Mesodermal cell (in vitro differentiated cells): ENCODE measurements at regions not wholly inside any gene's neighbourhood (a gene's known extent, or its start where the extent isn't known, plus 50 kb on each side); places are given as distances from the start of the nearest gene placed in this dataset.

ENCODE experiments used
- H3K27ac ChIP-seq: 2 replicates; pipeline ENCODE4 v1.7.0; 2013; ENCODE audit warnings: mild to moderate bottlenecking, low read depth, low read length, moderate library complexity; ENCODE audit not compliant: severe bottlenecking
- H3K36me3 ChIP-seq: 2 replicates; pipeline ENCODE4 v1.7.1; 2013; ENCODE audit warnings: mild to moderate bottlenecking, low read length, moderate library complexity; ENCODE audit not compliant: control insufficient read depth, insufficient read depth
- H3K4me1 ChIP-seq: one replicate; pipeline ENCODE4 v1.7.1; 2013; ENCODE audit warnings: mild to moderate bottlenecking, low read length; ENCODE audit not compliant: insufficient read depth, control insufficient read depth, poor library complexity, severe bottlenecking
- H3K4me3 ChIP-seq: 2 replicates; pipeline ENCODE4 v1.7.0; 2013; ENCODE audit warnings: low read length, control low read depth, mild to moderate bottlenecking; ENCODE audit not compliant: insufficient read depth, poor library complexity, severe bottlenecking; ENCODE audit errors: extremely low read depth
- H3K9me3 ChIP-seq: 2 replicates; pipeline ENCODE4 v1.7.1; 2013; ENCODE audit warnings: mild to moderate bottlenecking, low read length, moderate library complexity; ENCODE audit not compliant: control insufficient read depth
- WGBS, 2 experiments: methylation state at CpG; one replicate each; pipeline ENCODE4 v1.1.5; 2013; ENCODE audit warnings: missing lambda C conversion rate in 2 of 2; ENCODE audit not compliant: insufficient coverage in 2 of 2; 5-methylcytosine and 5-hydroxymethylcytosine counted together

DNA sequence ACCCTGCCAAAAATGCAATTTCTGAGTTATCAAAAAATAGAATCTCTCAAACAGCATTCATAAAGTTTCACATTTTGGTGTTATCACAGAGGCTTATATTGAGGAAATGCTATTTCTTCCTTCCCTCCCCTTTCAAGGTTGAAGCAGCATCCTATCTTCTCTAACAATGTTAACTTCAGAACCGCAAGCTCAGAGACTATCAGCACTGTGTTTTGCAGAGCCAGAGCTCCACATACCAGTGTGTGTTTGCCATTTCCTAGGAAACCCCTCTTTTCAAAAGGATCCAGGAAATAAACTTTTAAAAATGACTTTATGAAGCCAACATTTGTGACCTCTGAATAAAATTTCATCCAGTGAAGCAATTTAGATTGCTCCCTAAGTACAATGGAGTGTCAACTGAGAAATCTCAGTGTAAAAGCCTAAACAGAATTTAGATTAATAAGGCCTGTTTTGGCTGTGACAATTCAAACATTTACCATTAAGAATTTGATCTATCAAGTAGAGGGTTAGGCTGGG is 332.6 kb downstream of the NOVA1 start:
- H3K4me3 ChIP-seq: no peak overlapping the region
- H3K36me3 ChIP-seq: no peaks in the 10 kb centered on the region
- peaks cover 10% of the 10 kb centered on the region for H3K4me1 ChIP-seq
- 80 to 100% methylated on average over 1 of the region's 1 CpG for WGBS, 2 experiments
- peak overlapping the region; percentile 62 for H3K27ac ChIP-seq
- no peaks in the 10 kb centered on the region for H3K9me3 ChIP-seq

DNA sequence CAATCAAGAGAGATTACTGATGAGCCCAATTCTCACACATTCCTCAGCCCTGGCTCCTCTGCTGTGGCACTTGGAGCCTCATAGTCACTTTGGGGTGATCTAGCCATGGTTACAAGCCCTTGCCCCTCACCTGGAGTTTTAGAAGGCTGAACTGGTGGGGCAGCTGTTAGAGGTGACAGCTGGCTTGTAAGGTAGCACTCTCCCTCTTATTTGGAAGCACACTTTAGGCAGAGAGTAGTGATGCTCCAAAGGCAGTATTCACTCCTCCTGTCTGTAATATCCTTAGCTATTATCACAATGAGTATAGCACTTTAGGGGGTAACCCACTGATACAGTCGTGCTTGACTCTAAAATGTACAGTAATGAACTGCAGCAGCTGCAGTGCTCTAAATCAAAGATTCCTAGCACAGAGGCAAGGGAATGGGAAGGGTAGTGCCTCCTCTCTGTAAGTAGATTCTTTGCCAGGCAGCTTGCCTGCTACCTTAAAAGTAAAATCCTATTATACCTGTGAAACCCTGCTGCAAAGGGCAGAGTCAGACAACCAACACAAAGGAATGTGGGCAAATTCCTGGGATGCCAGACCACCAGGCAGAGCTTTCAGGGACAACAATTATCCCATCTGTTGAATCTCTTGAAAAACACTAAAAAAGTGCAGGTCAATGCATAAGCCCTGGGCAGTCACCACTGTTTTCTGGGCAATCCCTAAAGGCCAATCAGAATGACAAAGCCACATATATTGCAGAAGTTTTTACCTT is 336.3 kb downstream of the NOVA1 start:
- H3K27ac ChIP-seq: no peak overlapping the region
- no peaks in the 10 kb centered on the region for H3K36me3 ChIP-seq
- no peaks in the 10 kb centered on the region for H3K9me3 ChIP-seq
- no peak overlapping the region for H3K4me3 ChIP-seq
- WGBS, 2 experiments: 17% methylated on average over 1 of the region's 1 CpG; no CpG with 5 or more reads in 1 of the 2 experiments
- peaks cover 10% of the 10 kb centered on the region for H3K4me1 ChIP-seq

GRCh38 chr14:26255213-26255612 is 342.6 kb downstream of the NOVA1 start:
- Histone ChIP-seq H3K9me3 (no peaks in the 10 kb centered on the region), H3K27ac (no peak overlapping the region), H3K4me3 (no peak overlapping the region), H3K36me3 (no peaks in the 10 kb centered on the region), H3K4me1 (no peaks in the 10 kb centered on the region)
- 42 to 85% methylated on average over 1 to 2 of the region's 2 CpGs for WGBS, 2 experiments

DNA sequence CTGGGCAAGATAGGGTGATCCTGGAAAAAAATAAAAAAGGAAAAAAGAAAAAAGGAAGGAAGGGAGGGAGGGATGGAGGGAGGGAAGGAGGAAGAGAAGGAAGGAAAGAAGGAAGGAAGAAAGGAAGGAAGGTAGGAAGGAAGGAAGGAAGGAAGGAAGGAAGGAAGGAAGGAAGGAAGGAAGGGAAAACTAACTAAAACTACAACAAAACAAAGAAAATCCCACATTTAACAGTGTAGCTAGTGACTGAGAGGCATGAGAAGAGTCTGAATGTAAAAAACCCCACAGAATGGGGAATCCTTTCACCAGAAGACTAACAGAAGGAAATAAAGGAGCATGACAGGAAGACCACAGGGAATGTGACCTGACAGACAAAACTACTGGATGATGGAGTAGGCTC is 345.7 kb downstream of the NOVA1 start:
- H3K4me1 ChIP-seq: no peaks in the 10 kb centered on the region
- no peaks in the 10 kb centered on the region for H3K36me3 ChIP-seq
- H3K27ac ChIP-seq: no peak overlapping the region
- no peak overlapping the region for H3K4me3 ChIP-seq
- H3K9me3 ChIP-seq: no peaks in the 10 kb centered on the region

- Histone ChIP-seq H3K4me1 (no peaks in the 10 kb centered on the region), H3K27ac (no peak overlapping the region), H3K4me3 (no peak overlapping the region), H3K36me3 (no peaks in the 10 kb centered on the region), H3K9me3 (no peaks in the 10 kb centered on the region)
- WGBS, 2 experiments: no CpG with 5 or more reads among the region's 1 CpG
These were observed 364.7 kb downstream of the NOVA1 start for GRCh38 chr14:26233118-26233517.

- H3K4me1 ChIP-seq: no peaks in the 10 kb centered on the region
- no peaks in the 10 kb centered on the region for H3K36me3 ChIP-seq
- H3K9me3 ChIP-seq: no peaks in the 10 kb centered on the region
- WGBS, 2 experiments: 80% methylated on average over 1 of the region's 2 CpGs; no CpG with 5 or more reads in 1 of the 2 experiments
- no peak overlapping the region for H3K27ac ChIP-seq
- H3K4me3 ChIP-seq: no peak overlapping the region
These were observed 379.0 kb downstream of the NOVA1 start for GRCh38 chr14:26218861-26219260.

DNA sequence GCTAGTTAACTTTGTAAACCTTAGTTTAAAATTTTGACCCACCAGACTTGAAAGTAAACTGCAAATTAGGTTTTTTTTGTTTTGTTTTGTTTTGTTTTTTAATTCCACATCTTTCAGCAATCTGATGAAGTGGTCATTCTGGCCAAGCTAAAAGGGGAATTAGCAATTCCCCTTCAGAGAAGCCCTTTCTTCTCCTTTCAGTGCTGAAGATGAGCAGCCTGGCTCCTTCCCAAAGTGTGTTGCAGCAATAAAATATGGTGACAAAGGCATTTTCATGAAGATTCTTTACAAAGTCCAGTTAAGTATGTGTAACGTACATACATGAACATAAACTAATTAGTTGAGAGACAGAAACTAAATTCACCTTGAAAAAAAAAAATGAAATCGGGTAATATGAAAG is 380.1 kb downstream of the NOVA1 start:
- Histone ChIP-seq H3K36me3 (no peaks in the 10 kb centered on the region), H3K9me3 (no peaks in the 10 kb centered on the region), H3K4me1 (no peaks in the 10 kb centered on the region), H3K4me3 (no peak overlapping the region), H3K27ac (no peak overlapping the region)
- WGBS, 2 experiments: 80% methylated on average over 1 of the region's 2 CpGs; no CpG with 5 or more reads in 1 of the 2 experiments

DNA sequence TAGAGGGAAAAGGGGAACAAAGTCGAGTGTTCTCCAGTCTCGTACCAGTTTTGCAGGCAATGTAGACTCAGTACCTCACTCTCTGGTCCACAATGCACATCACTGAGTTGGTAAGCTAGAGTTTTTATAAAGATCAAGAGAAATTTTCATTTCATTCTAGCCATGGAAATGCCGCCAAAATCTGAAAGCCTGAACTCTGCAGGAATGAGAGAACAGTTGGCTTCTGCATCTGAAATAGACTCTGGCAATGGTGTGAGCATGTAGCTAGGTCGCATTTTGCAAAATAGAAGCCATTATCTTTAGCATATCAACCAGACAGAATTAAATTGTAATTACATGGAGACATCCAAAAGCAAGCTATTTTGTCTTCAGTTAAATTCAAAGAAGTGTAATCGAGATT is 381.0 kb downstream of the NOVA1 start:
- 95 to 97% methylated on average over 2 to 4 of the region's 5 CpGs for WGBS, 2 experiments

DNA sequence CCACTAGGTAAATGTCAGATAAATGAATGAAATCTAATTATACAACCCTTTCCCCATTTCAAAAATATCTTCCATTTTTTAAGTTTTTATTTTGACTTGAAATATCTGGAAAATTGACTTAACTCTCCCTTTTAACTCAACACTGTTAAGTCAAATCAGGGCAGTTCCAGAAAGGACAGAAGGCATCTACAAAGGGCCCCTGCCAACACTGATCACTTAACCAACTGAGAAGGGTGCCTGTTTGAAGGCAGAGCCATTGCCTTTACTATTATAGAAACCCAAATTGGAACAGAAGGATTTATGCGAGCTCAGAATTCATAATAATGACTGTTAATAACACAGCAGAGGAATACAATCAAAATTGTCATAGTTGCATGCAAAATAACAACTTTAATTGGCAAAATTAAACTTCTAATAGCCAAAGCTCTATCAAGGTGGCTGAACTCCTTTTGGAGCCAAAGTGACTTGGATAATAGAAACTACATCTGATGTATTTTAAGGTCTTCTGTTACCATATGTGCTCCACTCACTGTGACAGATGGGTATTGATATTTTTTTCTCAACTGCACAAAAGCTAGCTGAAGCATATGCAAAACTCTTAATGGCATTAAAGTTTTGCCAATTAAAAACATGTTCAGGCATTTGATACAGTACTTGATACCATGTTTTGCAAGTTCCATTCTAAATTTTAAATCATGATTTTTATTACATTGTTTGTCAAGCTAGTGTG is 383.8 kb downstream of the NOVA1 start:
- Histone ChIP-seq H3K27ac (no peak overlapping the region), H3K36me3 (no peaks in the 10 kb centered on the region), H3K9me3 (no peaks in the 10 kb centered on the region), H3K4me1 (no peaks in the 10 kb centered on the region), H3K4me3 (no peak overlapping the region)
- WGBS, 2 experiments: no CpG with 5 or more reads among the region's 1 CpG

More for the DNA sequence above, 381.0 kb downstream of the NOVA1 start:
- no peaks in the 10 kb centered on the region for H3K4me1 ChIP-seq
- H3K27ac ChIP-seq: no peak overlapping the region
- no peaks in the 10 kb centered on the region for H3K36me3 ChIP-seq
- H3K4me3 ChIP-seq: no peak overlapping the region
- no peaks in the 10 kb centered on the region for H3K9me3 ChIP-seq

GRCh38 chr14:26209699-26210098 is 388.1 kb downstream of the NOVA1 start:
- no CpG with 5 or more reads among the region's 2 CpGs for WGBS, 2 experiments
- Histone ChIP-seq H3K36me3 (no peaks in the 10 kb centered on the region), H3K9me3 (no peaks in the 10 kb centered on the region), H3K4me1 (peaks cover 4% of the 10 kb centered on the region), H3K27ac (no peak overlapping the region), H3K4me3 (no peak overlapping the region)

- no peaks in the 10 kb centered on the region for H3K9me3 ChIP-seq
- H3K4me1 ChIP-seq: peaks cover 4% of the 10 kb centered on the region
- no peaks in the 10 kb centered on the region for H3K36me3 ChIP-seq
- WGBS, 2 experiments: no CpG with 5 or more reads among the region's 2 CpGs
- H3K27ac ChIP-seq: no peak overlapping the region
- H3K4me3 ChIP-seq: no peak overlapping the region
These were observed 391.2 kb downstream of the NOVA1 start for GRCh38 chr14:26206640-26207039.
